Neural progenitor cell (in vitro differentiated cells): ENCODE measurements at regions not wholly inside any gene's neighbourhood (a gene's known extent, or its start where the extent isn't known, plus 50 kb on each side); places are given as distances from the start of the nearest gene placed in this dataset.

Source experiments
- DNase-seq: peaks from one replicate; pipeline ENCODE4 v3.0.0-alpha.2; 2016; ENCODE audit warnings: low spot score
- H2AFZ ChIP-seq: fragments of 200-600 bp; sonication (generic); replicated peaks from 2 replicates; pipeline ENCODE4 v1.6.1; 2016; ENCODE audit warnings: antibody characterized with exemption
- H3F3A ChIP-seq: fragments of 200-600 bp; sonication (generic); 2 replicates; pipeline ENCODE4 v1.6.1; 2016; ENCODE audit warnings: antibody characterized with exemption, low read depth
- H3K27ac ChIP-seq: fragments of 200-600 bp; sonication (generic); 2 replicates; pipeline ENCODE4 v1.5.1; 2016; ENCODE audit warnings: mild to moderate bottlenecking
- H3K27me3 ChIP-seq: fragments of 200-600 bp; sonication (generic); 2 replicates; pipeline ENCODE4 v1.6.1; 2016; ENCODE audit warnings: mild to moderate bottlenecking, moderate library complexity
- H3K36me3 ChIP-seq: fragments of 200-600 bp; sonication (generic); 2 replicates; pipeline ENCODE4 v1.5.1; 2016
- H3K4me1 ChIP-seq: fragments of 200-600 bp; sonication (generic); 2 replicates; pipeline ENCODE4 v1.6.1; 2016; ENCODE audit warnings: mixed run types
- H3K4me2 ChIP-seq: fragments of 200-600 bp; sonication (generic); 2 replicates; pipeline ENCODE4 v1.6.1; 2016
- H3K4me3 ChIP-seq: fragments of 200-600 bp; sonication (generic); 2 replicates; pipeline ENCODE4 v1.5.1; 2016
- H3K79me2 ChIP-seq: fragments of 200-600 bp; sonication (generic); 2 replicates; pipeline ENCODE4 v1.6.1; 2016; ENCODE audit warnings: low read depth
- H3K9ac ChIP-seq: fragments of 200-600 bp; sonication (generic); 2 replicates; pipeline ENCODE4 v1.6.1; 2016
- H3K9me3 ChIP-seq: fragments of 200-600 bp; sonication (generic); 2 replicates; pipeline ENCODE4 v1.5.1; 2016; ENCODE audit warnings: low read depth
- H4K20me1 ChIP-seq: fragments of 200-600 bp; sonication (generic); 2 replicates; pipeline ENCODE4 v1.6.1; 2016; ENCODE audit warnings: low read depth
- H3K27ac Mint-ChIP-seq: 3 replicates; pipeline ENCODE4 v1.8.0; 2021; ENCODE audit warnings: mixed read lengths
- H3K27me3 Mint-ChIP-seq: 2 replicates; pipeline ENCODE4 v1.8.0; 2022; ENCODE audit warnings: low read depth, mild to moderate bottlenecking, inconsistent platforms, moderate library complexity, mixed read lengths; ENCODE audit not compliant: insufficient read depth
- H3K36me3 Mint-ChIP-seq: 3 replicates; pipeline ENCODE4 v1.8.0; 2021; ENCODE audit warnings: mixed read lengths
- H3K4me1 Mint-ChIP-seq: 3 replicates; pipeline ENCODE4 v1.8.0; 2021; ENCODE audit warnings: mixed read lengths
- H3K4me3 Mint-ChIP-seq: 3 replicates; pipeline ENCODE4 v1.8.0; 2021; ENCODE audit warnings: mild to moderate bottlenecking, moderate library complexity, mixed read lengths
- H3K9me3 Mint-ChIP-seq: 3 replicates; pipeline ENCODE4 v1.8.0; 2020; ENCODE audit warnings: mixed read lengths
- EZH2 ChIP-seq: fragments of 200-600 bp; sonication (generic); IDR thresholded peaks from 2 replicates; pipeline ENCODE4 v1.6.1; 2017; ENCODE audit warnings: antibody characterized with exemption, mild to moderate bottlenecking, moderate library complexity
- EZH2phosphoT487 ChIP-seq: fragments of 200-600 bp; sonication (generic); IDR thresholded peaks from 2 replicates; pipeline ENCODE4 v1.6.1; 2017; ENCODE audit warnings: antibody characterized with exemption
- TF ChIP-seq, protein P1 (sequence below): fragments of 200-600 bp; sonication (generic); IDR thresholded peaks from 2 replicates; pipeline ENCODE4 v1.5.1; 2017; ENCODE audit warnings: antibody characterized with exemption, mild to moderate bottlenecking

DNA sequence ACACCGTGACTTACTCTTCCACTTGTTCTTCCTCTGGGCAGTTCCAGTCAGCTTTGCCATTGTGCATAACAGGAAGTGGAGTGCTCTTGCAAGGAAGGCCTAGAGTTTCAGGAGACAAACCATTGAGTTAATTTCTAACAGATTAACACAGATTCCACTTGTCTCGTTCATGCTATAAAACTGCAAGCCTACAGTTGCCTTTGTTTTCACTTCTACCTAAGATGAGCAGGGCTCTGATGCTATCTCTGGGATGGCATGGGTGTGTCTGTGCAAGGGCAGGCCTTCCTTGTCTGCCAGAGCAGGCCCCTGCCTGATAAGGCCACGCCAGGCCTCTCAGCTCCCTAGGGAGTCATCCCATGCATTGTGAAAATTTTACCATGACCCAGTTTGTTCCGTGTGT is 67.7 kb upstream of the PGRMC2 start:
- no peak overlapping the region for H3K27ac Mint-ChIP-seq
- H3K4me3 Mint-ChIP-seq: no peak overlapping the region
- no peaks in the 10 kb centered on the region for H4K20me1 ChIP-seq
- no peaks in the 10 kb centered on the region for H3K36me3 ChIP-seq
- H3K9ac ChIP-seq: no peak overlapping the region
- no peaks in the 10 kb centered on the region for H3F3A ChIP-seq
- no peak for TF ChIP-seq EZH2
- TF ChIP-seq EZH2phosphoT487: no peak
- TF ChIP-seq, protein P1, sequence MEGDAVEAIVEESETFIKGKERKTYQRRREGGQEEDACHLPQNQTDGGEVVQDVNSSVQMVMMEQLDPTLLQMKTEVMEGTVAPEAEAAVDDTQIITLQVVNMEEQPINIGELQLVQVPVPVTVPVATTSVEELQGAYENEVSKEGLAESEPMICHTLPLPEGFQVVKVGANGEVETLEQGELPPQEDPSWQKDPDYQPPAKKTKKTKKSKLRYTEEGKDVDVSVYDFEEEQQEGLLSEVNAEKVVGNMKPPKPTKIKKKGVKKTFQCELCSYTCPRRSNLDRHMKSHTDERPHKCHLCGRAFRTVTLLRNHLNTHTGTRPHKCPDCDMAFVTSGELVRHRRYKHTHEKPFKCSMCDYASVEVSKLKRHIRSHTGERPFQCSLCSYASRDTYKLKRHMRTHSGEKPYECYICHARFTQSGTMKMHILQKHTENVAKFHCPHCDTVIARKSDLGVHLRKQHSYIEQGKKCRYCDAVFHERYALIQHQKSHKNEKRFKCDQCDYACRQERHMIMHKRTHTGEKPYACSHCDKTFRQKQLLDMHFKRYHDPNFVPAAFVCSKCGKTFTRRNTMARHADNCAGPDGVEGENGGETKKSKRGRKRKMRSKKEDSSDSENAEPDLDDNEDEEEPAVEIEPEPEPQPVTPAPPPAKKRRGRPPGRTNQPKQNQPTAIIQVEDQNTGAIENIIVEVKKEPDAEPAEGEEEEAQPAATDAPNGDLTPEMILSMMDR: no peak
- H2AFZ ChIP-seq: no peak overlapping the region
- no peaks in the 10 kb centered on the region for H3K9me3 Mint-ChIP-seq
- DNase-seq: no peak
- no peaks in the 10 kb centered on the region for H3K27me3 Mint-ChIP-seq
- peaks cover 15% of the 10 kb centered on the region for H3K4me1 Mint-ChIP-seq
- H3K4me3 ChIP-seq: no peak overlapping the region
- H3K4me2 ChIP-seq: no peak overlapping the region
- no peaks in the 10 kb centered on the region for H3K79me2 ChIP-seq
- no peaks in the 10 kb centered on the region for H3K27me3 ChIP-seq
- H3K4me1 ChIP-seq: no peaks in the 10 kb centered on the region
- no peaks in the 10 kb centered on the region for H3K9me3 ChIP-seq
- H3K36me3 Mint-ChIP-seq: peaks cover 1% of the 10 kb centered on the region
- no peak overlapping the region for H3K27ac ChIP-seq

DNA sequence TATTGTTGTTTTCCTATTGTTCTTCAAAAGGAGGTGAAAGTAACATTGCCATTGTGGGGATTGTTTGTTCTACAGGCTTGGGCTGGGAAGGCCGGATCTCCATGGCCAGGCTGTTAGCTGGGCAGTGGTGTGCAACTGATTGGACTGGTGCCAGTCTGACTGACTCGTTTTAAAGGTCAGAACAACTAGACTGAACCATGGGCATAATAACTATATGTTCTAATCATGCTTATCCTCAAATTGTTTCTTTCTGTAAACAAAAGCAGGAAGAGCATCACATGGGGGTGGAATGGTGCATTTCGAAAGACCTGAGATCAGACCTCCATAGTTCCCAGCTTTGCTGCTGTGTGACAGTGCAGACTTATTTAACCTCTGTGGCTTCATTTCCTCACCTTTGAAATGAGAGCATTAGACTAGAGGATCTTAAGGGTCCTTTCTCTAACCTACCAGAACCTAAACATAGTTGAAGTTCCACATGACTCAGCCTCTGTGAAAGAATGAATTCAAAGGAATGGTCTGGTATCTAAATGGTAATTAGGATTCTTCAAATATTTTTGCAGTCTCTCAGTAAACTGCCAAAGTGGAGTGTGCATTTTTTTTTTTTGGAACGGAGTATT is 66.7 kb upstream of the PGRMC2 start:
- no peak overlapping the region for H3K27ac Mint-ChIP-seq
- Histone ChIP-seq H3K9ac (no peak overlapping the region), H3K27me3 (no peaks in the 10 kb centered on the region), H3K79me2 (no peaks in the 10 kb centered on the region), H4K20me1 (no peaks in the 10 kb centered on the region), H3K27ac (no peak overlapping the region), H3K4me1 (no peaks in the 10 kb centered on the region), H3K4me3 (no peak overlapping the region), H3F3A (no peaks in the 10 kb centered on the region), H2AFZ (no peak overlapping the region), H3K4me2 (no peak overlapping the region), H3K9me3 (no peaks in the 10 kb centered on the region), H3K36me3 (no peaks in the 10 kb centered on the region)
- H3K9me3 Mint-ChIP-seq: no peaks in the 10 kb centered on the region
- H3K4me1 Mint-ChIP-seq: peaks cover 15% of the 10 kb centered on the region
- TF ChIP-seq EZH2phosphoT487: no peak
- TF ChIP-seq, protein P1: no peak
- TF ChIP-seq EZH2: no peak
- peaks cover 1% of the 10 kb centered on the region for H3K36me3 Mint-ChIP-seq
- DNase-seq: no peak
- no peaks in the 10 kb centered on the region for H3K27me3 Mint-ChIP-seq
- H3K4me3 Mint-ChIP-seq: no peak overlapping the region

DNA sequence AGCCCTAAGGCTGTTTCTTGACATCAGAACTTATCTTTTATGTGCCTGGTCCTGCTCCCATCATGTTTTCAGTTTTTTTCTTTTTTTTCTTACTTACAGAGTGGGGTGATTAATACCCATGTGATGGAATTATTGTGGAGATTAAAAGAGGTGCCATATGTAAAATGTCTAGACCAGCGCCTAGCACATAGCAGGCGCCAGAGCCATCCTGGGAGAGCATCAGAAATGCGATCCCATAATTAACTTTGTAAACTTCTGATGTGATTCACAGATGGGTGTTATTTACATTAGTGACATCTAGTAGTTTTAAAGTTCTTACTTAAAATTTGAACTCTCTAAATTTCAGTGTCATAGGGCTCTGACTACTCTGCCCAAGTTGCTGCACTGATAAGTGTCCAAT is 66.2 kb upstream of the PGRMC2 start:
- Mint-ChIP-seq H3K9me3 (no peaks in the 10 kb centered on the region), H3K27me3 (no peaks in the 10 kb centered on the region), H3K4me3 (no peak overlapping the region), H3K27ac (no peak overlapping the region), H3K36me3 (peaks cover 1% of the 10 kb centered on the region), H3K4me1 (peaks cover 15% of the 10 kb centered on the region)
- no peaks in the 10 kb centered on the region for H4K20me1 ChIP-seq
- H3K27ac ChIP-seq: no peak overlapping the region
- H3K79me2 ChIP-seq: no peaks in the 10 kb centered on the region
- H3K9ac ChIP-seq: no peak overlapping the region
- H3K4me1 ChIP-seq: no peaks in the 10 kb centered on the region
- TF ChIP-seq EZH2phosphoT487 (no peak), EZH2 (no peak)
- TF ChIP-seq, protein P1: no peak
- H3K27me3 ChIP-seq: no peaks in the 10 kb centered on the region
- H2AFZ ChIP-seq: no peak overlapping the region
- no peak overlapping the region for H3K4me2 ChIP-seq
- no peaks in the 10 kb centered on the region for H3F3A ChIP-seq
- no peak for DNase-seq
- no peaks in the 10 kb centered on the region for H3K9me3 ChIP-seq
- no peaks in the 10 kb centered on the region for H3K36me3 ChIP-seq
- H3K4me3 ChIP-seq: no peak overlapping the region
